Activated naive CD8-positive, alpha-beta T cell (primary cell): ENCODE measurements at regions not wholly inside any gene's neighbourhood (a gene's known extent, or its start where the extent isn't known, plus 50 kb on each side); places are given as distances from the start of the nearest gene placed in this dataset.

Experiments
- H3K27ac Mint-ChIP-seq: one replicate; pipeline ENCODE4 v1.8.0; 2021; ENCODE audit warnings: mixed read lengths
- H3K27me3 Mint-ChIP-seq: one replicate; pipeline ENCODE4 v1.8.0; 2021; ENCODE audit warnings: mixed read lengths
- H3K36me3 Mint-ChIP-seq: one replicate; pipeline ENCODE4 v1.8.0; 2021; ENCODE audit warnings: mixed read lengths
- H3K4me1 Mint-ChIP-seq: one replicate; pipeline ENCODE4 v1.8.0; 2021; ENCODE audit warnings: low read depth, mixed read lengths
- H3K4me3 Mint-ChIP-seq: one replicate; pipeline ENCODE4 v1.8.0; 2021; ENCODE audit warnings: mild to moderate bottlenecking, mixed read lengths
- H3K9me3 Mint-ChIP-seq: one replicate; pipeline ENCODE4 v1.8.0; 2021; ENCODE audit warnings: low read depth, mixed read lengths

- no peaks in the 10 kb centered on the region for H3K4me1 Mint-ChIP-seq
- peaks cover 8% of the 10 kb centered on the region for H3K27me3 Mint-ChIP-seq
- H3K9me3 Mint-ChIP-seq: no peaks in the 10 kb centered on the region
- H3K4me3 Mint-ChIP-seq: no peak overlapping the region
- H3K27ac Mint-ChIP-seq: no peak overlapping the region
- H3K36me3 Mint-ChIP-seq: no peaks in the 10 kb centered on the region
Measured at GRCh38 chr22:49325531-49326395, 501.9 kb downstream of the BRD1 start.

- Mint-ChIP-seq H3K9me3 (no peaks in the 10 kb centered on the region), H3K27me3 (peaks cover 11% of the 10 kb centered on the region), H3K4me3 (no peak overlapping the region), H3K36me3 (no peaks in the 10 kb centered on the region), H3K27ac (no peak overlapping the region), H3K4me1 (no peaks in the 10 kb centered on the region)
Measured at GRCh38 chr22:49324527-49325491, 502.9 kb downstream of the BRD1 start.

- Mint-ChIP-seq H3K9me3 (no peaks in the 10 kb centered on the region), H3K4me3 (no peak overlapping the region), H3K27ac (no peak overlapping the region), H3K4me1 (no peaks in the 10 kb centered on the region), H3K36me3 (no peaks in the 10 kb centered on the region), H3K27me3 (peaks cover 18% of the 10 kb centered on the region)
Measured at GRCh38 chr22:49323751-49324415, 503.8 kb downstream of the BRD1 start.

- Mint-ChIP-seq H3K27ac (no peak overlapping the region), H3K4me3 (no peak overlapping the region), H3K36me3 (no peaks in the 10 kb centered on the region), H3K27me3 (peaks cover 19% of the 10 kb centered on the region), H3K9me3 (no peaks in the 10 kb centered on the region), H3K4me1 (no peaks in the 10 kb centered on the region)
Measured at GRCh38 chr22:49322861-49323622, 504.6 kb downstream of the BRD1 start.

- Mint-ChIP-seq H3K27ac (no peak overlapping the region), H3K36me3 (no peaks in the 10 kb centered on the region), H3K9me3 (no peaks in the 10 kb centered on the region), H3K4me3 (no peak overlapping the region), H3K27me3 (peaks cover 19% of the 10 kb centered on the region), H3K4me1 (no peaks in the 10 kb centered on the region)
Measured at GRCh38 chr22:49322231-49322630, 505.4 kb downstream of the BRD1 start.

GRCh38 chr22:49321477-49322055 is 506.1 kb downstream of the BRD1 start:
- H3K27ac Mint-ChIP-seq: no peak overlapping the region
- no peak overlapping the region for H3K4me3 Mint-ChIP-seq
- H3K36me3 Mint-ChIP-seq: no peaks in the 10 kb centered on the region
- no peaks in the 10 kb centered on the region for H3K4me1 Mint-ChIP-seq
- H3K9me3 Mint-ChIP-seq: no peaks in the 10 kb centered on the region
- peaks cover 19% of the 10 kb centered on the region for H3K27me3 Mint-ChIP-seq

- no peak overlapping the region for H3K4me3 Mint-ChIP-seq
- H3K36me3 Mint-ChIP-seq: no peaks in the 10 kb centered on the region
- no peaks in the 10 kb centered on the region for H3K4me1 Mint-ChIP-seq
- no peaks in the 10 kb centered on the region for H3K9me3 Mint-ChIP-seq
- H3K27ac Mint-ChIP-seq: no peak overlapping the region
- peaks cover 19% of the 10 kb centered on the region for H3K27me3 Mint-ChIP-seq
Measured at GRCh38 chr22:49320714-49321476, 506.8 kb downstream of the BRD1 start.

GRCh38 chr22:49317369-49317768 is 510.3 kb downstream of the BRD1 start:
- Mint-ChIP-seq H3K27me3 (peaks cover 11% of the 10 kb centered on the region), H3K4me3 (no peak overlapping the region)

GRCh38 chr22:49312601-49313000 is 515.1 kb downstream of the BRD1 start:
- H3K27me3 Mint-ChIP-seq: peaks cover 12% of the 10 kb centered on the region
- H3K4me1 Mint-ChIP-seq: no peaks in the 10 kb centered on the region
- no peak overlapping the region for H3K4me3 Mint-ChIP-seq
- H3K36me3 Mint-ChIP-seq: no peaks in the 10 kb centered on the region
- H3K27ac Mint-ChIP-seq: no peak overlapping the region
- H3K9me3 Mint-ChIP-seq: no peaks in the 10 kb centered on the region

More at GRCh38 chr22:49317369-49317768, 510.3 kb downstream of the BRD1 start:
- Mint-ChIP-seq H3K36me3 (no peaks in the 10 kb centered on the region), H3K9me3 (no peaks in the 10 kb centered on the region), H3K4me1 (no peaks in the 10 kb centered on the region), H3K27ac (no peak overlapping the region)

- Mint-ChIP-seq H3K27ac (no peak overlapping the region), H3K27me3 (peaks cover 12% of the 10 kb centered on the region), H3K9me3 (no peaks in the 10 kb centered on the region), H3K4me3 (no peak overlapping the region), H3K36me3 (no peaks in the 10 kb centered on the region), H3K4me1 (no peaks in the 10 kb centered on the region)
Measured at GRCh38 chr22:49310354-49310753, 517.3 kb downstream of the BRD1 start.

- Mint-ChIP-seq H3K4me1 (no peaks in the 10 kb centered on the region), H3K4me3 (no peak overlapping the region), H3K27me3 (peaks cover 12% of the 10 kb centered on the region), H3K27ac (no peak overlapping the region), H3K9me3 (no peaks in the 10 kb centered on the region), H3K36me3 (no peaks in the 10 kb centered on the region)
Measured at GRCh38 chr22:49308300-49308699, 519.4 kb downstream of the BRD1 start.

- H3K27ac Mint-ChIP-seq: no peak overlapping the region
- H3K4me1 Mint-ChIP-seq: no peaks in the 10 kb centered on the region
- H3K36me3 Mint-ChIP-seq: no peaks in the 10 kb centered on the region
- peaks cover 12% of the 10 kb centered on the region for H3K27me3 Mint-ChIP-seq
- no peaks in the 10 kb centered on the region for H3K9me3 Mint-ChIP-seq
- no peak overlapping the region for H3K4me3 Mint-ChIP-seq
Measured at GRCh38 chr22:49307870-49308269, 519.8 kb downstream of the BRD1 start.

GRCh38 chr22:49307481-49307830 is 520.2 kb downstream of the BRD1 start:
- H3K27me3 Mint-ChIP-seq: peaks cover 12% of the 10 kb centered on the region
- no peaks in the 10 kb centered on the region for H3K36me3 Mint-ChIP-seq
- no peak overlapping the region for H3K27ac Mint-ChIP-seq
- no peak overlapping the region for H3K4me3 Mint-ChIP-seq
- H3K9me3 Mint-ChIP-seq: no peaks in the 10 kb centered on the region
- H3K4me1 Mint-ChIP-seq: no peaks in the 10 kb centered on the region
